Endothelial cell (in vitro differentiated cells): ENCODE measurements at regions not wholly inside any gene's neighbourhood (a gene's known extent, or its start where the extent isn't known, plus 50 kb on each side); places are given as distances from the start of the nearest gene placed in this dataset.

Source experiments
- DNase-seq: peaks from one replicate; pipeline ENCODE4 v3.0.0; 2021; ENCODE audit warnings: low spot score
- H3K27ac Mint-ChIP-seq: one replicate; pipeline ENCODE4 v1.8.0; 2021; ENCODE audit warnings: mixed read lengths, inconsistent platforms; ENCODE audit not compliant: unreplicated experiment
- H3K27me3 Mint-ChIP-seq: one replicate; pipeline ENCODE4 v1.8.0; 2021; ENCODE audit warnings: mild to moderate bottlenecking, moderate library complexity, mixed read lengths, inconsistent platforms; ENCODE audit not compliant: unreplicated experiment
- H3K36me3 Mint-ChIP-seq: one replicate; pipeline ENCODE4 v1.8.0; 2021; ENCODE audit warnings: mild to moderate bottlenecking, low read depth, mixed read lengths, inconsistent platforms; ENCODE audit not compliant: unreplicated experiment
- H3K4me1 Mint-ChIP-seq: one replicate; pipeline ENCODE4 v1.8.0; 2021; ENCODE audit warnings: mild to moderate bottlenecking, mixed read lengths, inconsistent platforms; ENCODE audit not compliant: unreplicated experiment
- H3K4me3 Mint-ChIP-seq: one replicate; pipeline ENCODE4 v1.8.0; 2021; ENCODE audit warnings: mild to moderate bottlenecking, mixed read lengths, inconsistent platforms; ENCODE audit not compliant: unreplicated experiment
- H3K9me3 Mint-ChIP-seq: one replicate; pipeline ENCODE4 v1.8.0; 2021; ENCODE audit warnings: mixed read lengths, inconsistent platforms; ENCODE audit not compliant: unreplicated experiment
- TF ChIP-seq, protein P1 (sequence below): fragments of 200-600 bp; sonication (generic); IDR thresholded peaks from one replicate; pipeline ENCODE4 v1.5.0; 2021; ENCODE audit warnings: antibody characterized with exemption; ENCODE audit not compliant: unreplicated experiment

GRCh38 chr3:69451594-69451993 lies 65.7 kb upstream of the FRMD4B start:
- no peak overlapping the region for H3K4me3 Mint-ChIP-seq
- no peaks in the 10 kb centered on the region for H3K9me3 Mint-ChIP-seq
- no peaks in the 10 kb centered on the region for H3K27me3 Mint-ChIP-seq
- TF ChIP-seq, protein P1, sequence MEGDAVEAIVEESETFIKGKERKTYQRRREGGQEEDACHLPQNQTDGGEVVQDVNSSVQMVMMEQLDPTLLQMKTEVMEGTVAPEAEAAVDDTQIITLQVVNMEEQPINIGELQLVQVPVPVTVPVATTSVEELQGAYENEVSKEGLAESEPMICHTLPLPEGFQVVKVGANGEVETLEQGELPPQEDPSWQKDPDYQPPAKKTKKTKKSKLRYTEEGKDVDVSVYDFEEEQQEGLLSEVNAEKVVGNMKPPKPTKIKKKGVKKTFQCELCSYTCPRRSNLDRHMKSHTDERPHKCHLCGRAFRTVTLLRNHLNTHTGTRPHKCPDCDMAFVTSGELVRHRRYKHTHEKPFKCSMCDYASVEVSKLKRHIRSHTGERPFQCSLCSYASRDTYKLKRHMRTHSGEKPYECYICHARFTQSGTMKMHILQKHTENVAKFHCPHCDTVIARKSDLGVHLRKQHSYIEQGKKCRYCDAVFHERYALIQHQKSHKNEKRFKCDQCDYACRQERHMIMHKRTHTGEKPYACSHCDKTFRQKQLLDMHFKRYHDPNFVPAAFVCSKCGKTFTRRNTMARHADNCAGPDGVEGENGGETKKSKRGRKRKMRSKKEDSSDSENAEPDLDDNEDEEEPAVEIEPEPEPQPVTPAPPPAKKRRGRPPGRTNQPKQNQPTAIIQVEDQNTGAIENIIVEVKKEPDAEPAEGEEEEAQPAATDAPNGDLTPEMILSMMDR = peak; percentile 68
- H3K36me3 Mint-ChIP-seq = peaks cover 6% of the 10 kb centered on the region
- H3K27ac Mint-ChIP-seq = no peak overlapping the region
- peaks cover 5% of the 10 kb centered on the region for H3K4me1 Mint-ChIP-seq
- DNase-seq = no peak

DNA sequence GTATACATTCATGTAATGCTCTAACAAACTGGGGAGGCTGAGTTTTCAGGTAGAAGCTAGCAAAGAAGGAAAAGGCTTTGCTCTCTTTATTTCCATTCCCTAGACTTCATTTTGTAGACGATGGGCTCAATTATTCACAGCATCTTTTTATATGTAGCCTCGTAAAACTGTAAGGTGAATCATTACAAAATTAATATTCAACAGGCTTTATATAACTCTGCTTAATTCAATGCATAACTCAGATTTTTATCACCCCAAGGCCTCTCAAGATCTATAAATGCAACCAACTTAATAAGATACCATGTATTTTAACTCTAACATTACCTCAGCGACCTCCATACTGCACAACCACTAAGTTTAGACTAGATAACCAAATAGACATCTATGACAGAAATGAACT lies 63.0 kb upstream of the FRMD4B start:
- TF ChIP-seq, protein P1 = no peak
- no peak for DNase-seq
- H3K9me3 Mint-ChIP-seq = no peaks in the 10 kb centered on the region
- H3K36me3 Mint-ChIP-seq = peaks cover 4% of the 10 kb centered on the region
- H3K27ac Mint-ChIP-seq = no peak overlapping the region
- peaks cover 3% of the 10 kb centered on the region for H3K4me1 Mint-ChIP-seq
- H3K4me3 Mint-ChIP-seq = no peak overlapping the region
- H3K27me3 Mint-ChIP-seq = no peaks in the 10 kb centered on the region

- H3K4me1 Mint-ChIP-seq = peaks cover 5% of the 10 kb centered on the region
Observed at GRCh38 chr3:69446402-69447072, 60.6 kb upstream of the FRMD4B start.

GRCh38 chr3:69445498-69445897 lies 59.6 kb upstream of the FRMD4B start:
- TF ChIP-seq, protein P1 = no peak
- Mint-ChIP-seq H3K4me1 (peaks cover 8% of the 10 kb centered on the region), H3K27me3 (no peaks in the 10 kb centered on the region), H3K36me3 (no peaks in the 10 kb centered on the region), H3K4me3 (no peak overlapping the region), H3K9me3 (no peaks in the 10 kb centered on the region), H3K27ac (no peak overlapping the region)
- DNase-seq = no peak

More at GRCh38 chr3:69446402-69447072, 60.6 kb upstream of the FRMD4B start:
- Mint-ChIP-seq H3K9me3 (no peaks in the 10 kb centered on the region), H3K27ac (no peak overlapping the region), H3K4me3 (no peak overlapping the region), H3K36me3 (no peaks in the 10 kb centered on the region), H3K27me3 (no peaks in the 10 kb centered on the region)
- no peak for DNase-seq
- TF ChIP-seq, protein P1 = no peak

DNA sequence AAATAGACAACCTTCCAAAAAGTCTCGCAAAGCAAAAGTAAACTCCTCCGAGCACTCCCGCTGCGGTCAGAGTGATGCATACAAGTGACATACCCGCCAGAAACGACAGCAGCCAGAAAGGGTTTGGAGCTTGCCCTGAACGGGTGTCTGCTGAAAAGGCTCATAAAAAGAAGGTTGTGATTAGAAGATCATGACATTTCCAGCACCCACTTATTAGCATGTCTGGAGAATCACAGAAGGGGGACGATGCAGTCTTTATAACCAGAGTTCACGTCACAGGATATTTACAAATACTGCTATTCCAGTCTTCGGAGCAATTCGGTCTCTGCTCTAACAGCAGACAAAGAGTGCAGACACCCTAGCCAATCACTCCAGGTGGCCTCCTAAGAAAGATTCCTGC lies 59.1 kb upstream of the FRMD4B start:
- Mint-ChIP-seq H3K36me3 (no peaks in the 10 kb centered on the region), H3K9me3 (no peaks in the 10 kb centered on the region), H3K27me3 (no peaks in the 10 kb centered on the region), H3K4me1 (peaks cover 8% of the 10 kb centered on the region), H3K4me3 (no peak overlapping the region), H3K27ac (no peak overlapping the region)
- TF ChIP-seq, protein P1 = no peak
- DNase-seq = no peak
